NCI-H1417 treated with DMSO at 0.1 percent for 48 hours (cell line): ENCODE measurements at regions not wholly inside any gene's neighbourhood (a gene's known extent, or its start where the extent isn't known, plus 50 kb on each side); places are given as distances from the start of the nearest gene placed in this dataset.
"Not testable (repeated sequence)": the region's sequence is repeated elsewhere in the genome, so short reads cannot be mapped to it uniquely, and the experiment has no call there.

Experiments
- DNase-seq: peaks from one replicate; lab custom pipeline; 2025; lab: John Stamatoyannopoulos, UW

GRCh38 chrX:118215346-118215745, 98.7 kb upstream of the KLHL13 start:
- DNase-seq = no peak

- no peak for DNase-seq
Measured at GRCh38 chrX:118216087-118216486, 99.5 kb upstream of the KLHL13 start.

GRCh38 chrX:118216509-118216908, 99.9 kb upstream of the KLHL13 start:
- peak; percentile 27 for DNase-seq

- no peak for DNase-seq
Measured at GRCh38 chrX:118218079-118218478, 101.5 kb upstream of the KLHL13 start.

- no peak for DNase-seq
Measured at GRCh38 chrX:118218940-118219339, 102.3 kb upstream of the KLHL13 start.

- DNase-seq = no peak
Measured at GRCh38 chrX:118219866-118220265, 103.3 kb upstream of the KLHL13 start.

- DNase-seq = no peak
Measured at GRCh38 chrX:118220509-118220908, 103.9 kb upstream of the KLHL13 start.

- DNase-seq = no peak
Measured at GRCh38 chrX:118221270-118221669, 104.7 kb upstream of the KLHL13 start.

- no peak for DNase-seq
Measured at GRCh38 chrX:118221733-118222132, 105.1 kb upstream of the KLHL13 start.

GRCh38 chrX:118222421-118222820, 105.8 kb upstream of the KLHL13 start:
- no peak for DNase-seq

GRCh38 chrX:118225711-118226428, 109.3 kb upstream of the KLHL13 start:
- DNase-seq = peak; percentile 28

- no peak for DNase-seq
Measured at GRCh38 chrX:118228041-118228440, 111.4 kb upstream of the KLHL13 start.

- no peak for DNase-seq
Measured at GRCh38 chrX:118228456-118228855, 111.8 kb upstream of the KLHL13 start.

GRCh38 chrX:118231464-118231863, 114.4 kb upstream of the WDR44 start:
- no peak for DNase-seq

- no peak for DNase-seq
Measured at GRCh38 chrX:118239178-118239870, 106.6 kb upstream of the WDR44 start.

GRCh38 chrX:118239913-118240698, 105.8 kb upstream of the WDR44 start:
- DNase-seq = no peak

GRCh38 chrX:118246961-118247360, 98.9 kb upstream of the WDR44 start:
- not testable (repeated sequence) for DNase-seq

- DNase-seq = no peak
Measured at GRCh38 chrX:118249146-118249545, 96.8 kb upstream of the WDR44 start.

- DNase-seq = no peak
Measured at GRCh38 chrX:118250445-118250844, 95.5 kb upstream of the WDR44 start.

- no peak for DNase-seq
Measured at GRCh38 chrX:118251271-118251670, 94.6 kb upstream of the WDR44 start.

- no peak for DNase-seq
Measured at GRCh38 chrX:118252967-118253366, 92.9 kb upstream of the WDR44 start.

- DNase-seq = peak; percentile 3
Measured at GRCh38 chrX:118254611-118255010, 91.3 kb upstream of the WDR44 start.

GRCh38 chrX:118255921-118256320, 90.0 kb upstream of the WDR44 start:
- DNase-seq = no peak
